Stimulated activated memory B cell treated with anti-CD40 and anti-IgM and Interleukin-4, amounts not matched to agents 10 μg/mL and 1 μg/mL and 100 μg/mL, for 72 hours (primary cell): ENCODE measurements at regions not wholly inside any gene's neighbourhood (a gene's known extent, or its start where the extent isn't known, plus 50 kb on each side); places are given as distances from the start of the nearest gene placed in this dataset.
"Not testable (repeated sequence)": the region's sequence is repeated elsewhere in the genome, so short reads cannot be mapped to it uniquely, and the experiment has no call there.

Source experiments
- ATAC-seq: fragments of 150-1000 bp; cut with Tn5 transposase; 2 replicates; pipeline ENCODE4 v1.10.0; 2021
- H3K27ac Mint-ChIP-seq: one replicate; pipeline ENCODE4 v1.8.0; 2022; ENCODE audit warnings: mild to moderate bottlenecking, mixed read lengths
- H3K27me3 Mint-ChIP-seq: one replicate; pipeline ENCODE4 v1.8.0; 2022; ENCODE audit warnings: mixed read lengths
- H3K36me3 Mint-ChIP-seq: one replicate; pipeline ENCODE4 v1.8.0; 2022; ENCODE audit warnings: mixed read lengths
- H3K4me1 Mint-ChIP-seq: one replicate; pipeline ENCODE4 v1.8.0; 2022; ENCODE audit warnings: mixed read lengths
- H3K4me3 Mint-ChIP-seq: one replicate; pipeline ENCODE4 v1.8.0; 2022; ENCODE audit warnings: mild to moderate bottlenecking, moderate library complexity, mixed read lengths
- H3K9me3 Mint-ChIP-seq: one replicate; pipeline ENCODE4 v1.8.0; 2022; ENCODE audit warnings: mixed read lengths

- no peak overlapping the region for H3K27ac Mint-ChIP-seq
- H3K9me3 Mint-ChIP-seq: peaks cover 9% of the 10 kb centered on the region
- no peak overlapping the region for H3K4me3 Mint-ChIP-seq
- H3K4me1 Mint-ChIP-seq: no peaks in the 10 kb centered on the region
- no peaks in the 10 kb centered on the region for H3K27me3 Mint-ChIP-seq
- no peak for ATAC-seq
- H3K36me3 Mint-ChIP-seq: peaks cover 5% of the 10 kb centered on the region
These were observed 271.6 kb downstream of the SPRY2 start for GRCh38 chr13:80069374-80069773.

DNA sequence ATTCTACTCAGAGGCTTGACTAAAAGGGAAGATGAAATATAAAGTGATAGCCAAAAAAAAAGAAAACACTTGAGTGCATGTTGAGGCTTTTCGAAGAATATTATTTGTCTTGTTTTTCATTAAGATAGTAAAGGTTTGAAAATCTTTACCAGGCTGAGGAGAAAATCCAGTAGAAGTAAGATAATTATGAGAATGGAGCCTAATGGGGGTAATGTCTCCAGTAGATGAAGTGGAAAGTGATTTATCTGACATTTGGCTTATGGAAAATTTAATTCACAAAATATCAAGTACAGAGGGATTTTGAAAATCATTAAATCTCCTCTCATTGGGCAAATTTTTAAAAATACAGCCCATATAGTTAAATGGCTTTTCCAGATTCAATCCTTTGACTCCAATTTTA lies 274.9 kb downstream of the SPRY2 start:
- Mint-ChIP-seq H3K4me1 (no peaks in the 10 kb centered on the region), H3K9me3 (peaks cover 8% of the 10 kb centered on the region), H3K36me3 (peaks cover 5% of the 10 kb centered on the region), H3K27ac (no peak overlapping the region), H3K27me3 (no peaks in the 10 kb centered on the region), H3K4me3 (no peak overlapping the region)
- ATAC-seq: no peak

DNA sequence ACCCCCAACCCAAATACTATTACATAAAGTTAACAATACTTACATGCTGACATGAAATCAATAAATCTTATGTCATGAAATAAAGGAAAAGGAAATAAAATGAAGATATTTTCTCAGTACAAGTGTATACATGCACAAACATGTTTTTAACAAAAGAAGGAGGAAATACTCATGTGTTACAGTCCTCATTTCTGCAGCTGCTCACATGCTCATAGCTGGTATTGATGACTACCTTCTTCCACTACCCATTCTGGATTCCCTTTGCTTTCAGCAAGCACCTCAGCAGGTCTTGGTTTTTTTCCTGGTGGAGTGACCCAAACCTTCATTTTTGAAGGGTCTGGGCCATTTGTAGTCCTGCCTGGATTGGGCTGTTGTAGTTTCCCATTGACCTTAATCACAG lies 278.5 kb downstream of the SPRY2 start:
- ATAC-seq, H3K9me3 Mint-ChIP-seq, H3K4me3 Mint-ChIP-seq, H3K27me3 Mint-ChIP-seq, H3K27ac Mint-ChIP-seq, H3K4me1 Mint-ChIP-seq, H3K36me3 Mint-ChIP-seq: not testable (repeated sequence)

- Mint-ChIP-seq H3K9me3 (peaks cover 3% of the 10 kb centered on the region), H3K4me3 (no peak overlapping the region), H3K27ac (no peak overlapping the region), H3K27me3 (no peaks in the 10 kb centered on the region), H3K36me3 (no peaks in the 10 kb centered on the region), H3K4me1 (no peaks in the 10 kb centered on the region)
- ATAC-seq: no peak
These were observed 281.1 kb downstream of the SPRY2 start for GRCh38 chr13:80059789-80060188.

DNA sequence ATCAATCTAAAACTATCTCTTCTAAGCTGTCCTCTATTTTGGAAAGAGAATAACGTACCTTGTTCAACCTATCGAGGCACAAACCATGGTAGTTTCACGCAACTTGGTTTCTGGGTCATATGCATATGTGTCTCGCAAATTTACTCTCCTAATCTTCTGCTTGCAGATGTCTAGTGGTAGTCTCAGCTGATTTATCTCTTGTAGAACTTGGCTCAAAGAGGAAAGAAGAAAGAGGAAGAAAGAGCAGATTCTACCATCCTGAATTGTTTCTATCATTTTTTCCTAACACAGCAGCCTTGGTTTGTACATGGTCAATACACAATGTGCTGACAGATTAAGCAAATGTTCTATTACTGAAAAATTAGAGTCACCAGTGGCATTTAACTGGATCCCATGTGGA lies 282.3 kb downstream of the SPRY2 start:
- H3K4me1 Mint-ChIP-seq: no peaks in the 10 kb centered on the region
- H3K36me3 Mint-ChIP-seq: no peaks in the 10 kb centered on the region
- no peak overlapping the region for H3K27ac Mint-ChIP-seq
- H3K27me3 Mint-ChIP-seq: no peaks in the 10 kb centered on the region
- H3K4me3 Mint-ChIP-seq: no peak overlapping the region
- no peaks in the 10 kb centered on the region for H3K9me3 Mint-ChIP-seq
- ATAC-seq: no peak

DNA sequence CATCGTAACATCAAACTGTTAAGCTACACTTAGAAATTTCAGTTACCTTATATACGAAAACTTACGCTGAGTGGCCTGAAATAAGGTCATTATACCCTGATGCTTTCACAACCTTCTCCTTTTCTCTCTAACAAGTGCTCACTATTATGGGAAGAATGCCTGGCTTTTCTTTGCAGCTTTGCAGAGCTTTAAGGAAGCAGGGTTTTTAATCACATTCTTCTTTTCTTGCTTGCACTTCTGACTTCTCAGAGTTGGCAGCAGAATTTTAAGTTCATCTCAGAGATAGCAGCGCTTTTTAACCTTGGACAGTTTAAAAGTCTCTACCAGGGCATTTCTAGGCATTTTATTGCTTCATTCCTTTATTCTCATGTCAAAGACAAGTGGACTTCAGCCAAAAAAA lies 285.1 kb downstream of the SPRY2 start:
- H3K36me3 Mint-ChIP-seq: no peaks in the 10 kb centered on the region
- H3K4me3 Mint-ChIP-seq: no peak overlapping the region
- no peak for ATAC-seq

GRCh38 chr13:80054806-80055205 lies 286.1 kb downstream of the SPRY2 start:
- H3K27ac Mint-ChIP-seq: no peak overlapping the region
- peaks cover 6% of the 10 kb centered on the region for H3K4me1 Mint-ChIP-seq
- no peaks in the 10 kb centered on the region for H3K36me3 Mint-ChIP-seq
- ATAC-seq: peak; percentile 45
- no peak overlapping the region for H3K4me3 Mint-ChIP-seq
- H3K27me3 Mint-ChIP-seq: no peaks in the 10 kb centered on the region
- H3K9me3 Mint-ChIP-seq: no peaks in the 10 kb centered on the region

More for the DNA sequence above, 285.1 kb downstream of the SPRY2 start:
- no peaks in the 10 kb centered on the region for H3K4me1 Mint-ChIP-seq
- H3K27ac Mint-ChIP-seq: no peak overlapping the region
- no peaks in the 10 kb centered on the region for H3K27me3 Mint-ChIP-seq
- no peaks in the 10 kb centered on the region for H3K9me3 Mint-ChIP-seq

DNA sequence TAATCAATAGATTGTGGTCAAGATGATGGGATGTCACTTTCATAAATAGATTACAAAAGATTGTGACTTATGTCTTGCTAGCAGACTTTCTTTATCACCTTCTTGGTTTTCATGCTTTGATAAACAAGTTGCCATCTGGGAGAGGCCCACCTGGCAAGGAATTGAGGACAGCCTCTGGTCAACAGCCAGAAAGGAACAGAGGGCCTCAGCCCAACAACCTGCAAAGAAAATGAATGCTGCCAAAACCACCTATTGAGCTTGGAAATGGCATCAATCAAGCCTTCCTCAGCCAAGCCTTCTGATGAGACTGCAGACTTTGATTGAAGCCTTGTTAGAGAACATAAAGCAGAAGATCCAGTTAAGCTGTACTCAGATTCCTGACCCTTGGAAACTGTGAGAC lies 288.6 kb downstream of the SPRY2 start:
- Mint-ChIP-seq H3K27ac (no peak overlapping the region), H3K9me3 (no peaks in the 10 kb centered on the region), H3K27me3 (no peaks in the 10 kb centered on the region), H3K36me3 (no peaks in the 10 kb centered on the region), H3K4me1 (peaks cover 16% of the 10 kb centered on the region), H3K4me3 (no peak overlapping the region)
- ATAC-seq: no peak

- Mint-ChIP-seq H3K4me1 (peaks cover 16% of the 10 kb centered on the region), H3K27ac (no peak overlapping the region), H3K27me3 (no peaks in the 10 kb centered on the region), H3K9me3 (no peaks in the 10 kb centered on the region), H3K36me3 (no peaks in the 10 kb centered on the region), H3K4me3 (no peak overlapping the region)
- ATAC-seq: no peak
These were observed 290.7 kb downstream of the SPRY2 start for GRCh38 chr13:80050252-80050651.

DNA sequence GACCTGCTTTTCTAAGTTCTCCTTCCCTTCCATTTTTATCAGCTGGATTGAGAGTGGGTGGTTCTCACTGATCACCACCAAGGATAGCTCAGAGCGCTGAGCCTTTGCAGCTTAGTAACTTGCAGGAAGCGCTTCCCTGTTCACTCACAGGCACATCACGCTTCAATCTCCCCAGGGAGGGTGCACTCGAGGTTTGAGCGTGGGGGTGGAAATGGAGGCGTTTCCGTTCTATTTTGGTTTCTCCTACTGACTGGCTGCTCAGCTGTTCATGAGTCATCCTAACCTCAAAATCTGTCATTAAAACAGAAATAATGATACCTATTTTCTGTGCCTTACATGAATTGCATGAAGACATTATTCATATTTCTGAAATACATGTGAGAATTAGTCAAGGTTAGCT lies 292.1 kb downstream of the SPRY2 start:
- Mint-ChIP-seq H3K36me3 (no peaks in the 10 kb centered on the region), H3K27ac (peak overlapping the region; percentile 48), H3K4me1 (peaks cover 17% of the 10 kb centered on the region), H3K4me3 (peak overlapping the region; percentile 39), H3K9me3 (peaks cover 2% of the 10 kb centered on the region), H3K27me3 (no peaks in the 10 kb centered on the region)
- ATAC-seq: peak; percentile 96

GRCh38 chr13:80048030-80048429 lies 292.9 kb downstream of the SPRY2 start:
- H3K36me3 Mint-ChIP-seq: no peaks in the 10 kb centered on the region
- peaks cover 23% of the 10 kb centered on the region for H3K4me1 Mint-ChIP-seq
- H3K27ac Mint-ChIP-seq: peak overlapping the region; percentile 9

GRCh38 chr13:80047406-80047805 lies 293.5 kb downstream of the SPRY2 start:
- H3K27ac Mint-ChIP-seq: peak overlapping the region; percentile 9
- no peak overlapping the region for H3K4me3 Mint-ChIP-seq
- no peaks in the 10 kb centered on the region for H3K27me3 Mint-ChIP-seq
- H3K4me1 Mint-ChIP-seq: peaks cover 23% of the 10 kb centered on the region
- ATAC-seq: no peak
- H3K9me3 Mint-ChIP-seq: peaks cover 6% of the 10 kb centered on the region
- no peaks in the 10 kb centered on the region for H3K36me3 Mint-ChIP-seq

More at GRCh38 chr13:80048030-80048429, 292.9 kb downstream of the SPRY2 start:
- peaks cover 6% of the 10 kb centered on the region for H3K9me3 Mint-ChIP-seq
- no peak for ATAC-seq
- no peaks in the 10 kb centered on the region for H3K27me3 Mint-ChIP-seq
- H3K4me3 Mint-ChIP-seq: no peak overlapping the region

DNA sequence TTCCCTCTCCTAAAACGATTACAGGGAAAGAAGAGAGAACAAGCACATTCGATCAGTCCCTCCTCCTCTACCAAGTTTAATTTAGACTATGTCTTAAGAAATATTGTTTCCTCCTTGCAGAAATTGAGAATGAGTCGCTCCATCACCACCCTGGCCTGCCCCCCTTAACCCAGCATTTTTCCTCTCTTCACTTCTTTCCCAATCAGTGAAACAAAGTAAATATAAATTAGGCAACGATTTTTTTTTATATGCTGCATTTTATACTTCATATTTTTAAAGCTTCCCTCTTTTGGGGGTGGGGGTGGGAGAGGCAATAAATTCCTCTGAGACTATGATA lies 300.0 kb downstream of the SPRY2 start:
- no peak for ATAC-seq
- Mint-ChIP-seq H3K9me3 (peaks cover 6% of the 10 kb centered on the region), H3K27ac (no peak overlapping the region), H3K27me3 (no peaks in the 10 kb centered on the region), H3K4me1 (peaks cover 36% of the 10 kb centered on the region), H3K36me3 (no peaks in the 10 kb centered on the region), H3K4me3 (no peak overlapping the region)

DNA sequence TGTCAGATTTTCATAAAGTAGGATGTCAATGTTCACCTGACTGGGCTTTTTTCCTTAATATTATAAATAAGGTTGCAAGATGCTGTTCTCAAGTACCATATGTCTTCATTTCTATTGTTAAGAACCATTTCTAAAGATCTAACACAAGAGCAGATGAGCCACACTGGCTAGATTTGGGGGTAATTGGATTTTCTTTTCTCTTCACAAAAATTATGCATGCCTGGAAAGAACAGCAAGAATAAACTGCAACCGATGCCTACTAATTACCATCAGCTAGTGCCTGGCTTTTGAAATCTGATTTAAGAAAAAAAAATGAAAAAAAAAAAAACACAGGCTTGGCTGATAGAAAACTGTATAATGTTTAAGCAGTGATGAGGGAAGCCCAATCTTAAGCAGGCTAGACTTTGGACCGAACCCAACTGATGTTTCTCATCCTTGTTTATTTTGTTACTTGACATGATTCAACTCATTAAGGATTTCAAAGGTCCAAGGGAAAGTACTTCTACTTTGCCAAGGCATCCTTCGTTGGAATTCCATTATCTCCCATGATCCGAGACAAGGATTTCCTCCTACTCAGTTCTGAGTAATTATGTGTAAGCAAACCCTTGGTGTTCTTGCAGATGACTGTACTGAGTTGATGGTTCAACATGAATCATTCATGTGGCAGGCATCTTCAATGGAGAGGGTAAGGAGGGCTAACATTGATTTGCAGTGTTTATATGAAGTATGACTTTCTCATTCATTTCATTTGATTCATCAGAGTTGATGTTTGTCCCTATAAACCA lies 300.5 kb downstream of the SPRY2 start:
- no peak for ATAC-seq

GRCh38 chr13:80039000-80039399 lies 301.9 kb downstream of the SPRY2 start:
- Mint-ChIP-seq H3K4me3 (no peak overlapping the region), H3K27me3 (no peaks in the 10 kb centered on the region), H3K4me1 (peaks cover 36% of the 10 kb centered on the region), H3K27ac (peak overlapping the region; percentile 66), H3K36me3 (no peaks in the 10 kb centered on the region), H3K9me3 (peaks cover 3% of the 10 kb centered on the region)
- ATAC-seq: peak; percentile 57

More for the DNA sequence above, 300.5 kb downstream of the SPRY2 start:
- Mint-ChIP-seq H3K27ac (no peak overlapping the region), H3K4me3 (no peak overlapping the region), H3K4me1 (peaks cover 36% of the 10 kb centered on the region), H3K27me3 (no peaks in the 10 kb centered on the region), H3K36me3 (no peaks in the 10 kb centered on the region), H3K9me3 (peaks cover 6% of the 10 kb centered on the region)

DNA sequence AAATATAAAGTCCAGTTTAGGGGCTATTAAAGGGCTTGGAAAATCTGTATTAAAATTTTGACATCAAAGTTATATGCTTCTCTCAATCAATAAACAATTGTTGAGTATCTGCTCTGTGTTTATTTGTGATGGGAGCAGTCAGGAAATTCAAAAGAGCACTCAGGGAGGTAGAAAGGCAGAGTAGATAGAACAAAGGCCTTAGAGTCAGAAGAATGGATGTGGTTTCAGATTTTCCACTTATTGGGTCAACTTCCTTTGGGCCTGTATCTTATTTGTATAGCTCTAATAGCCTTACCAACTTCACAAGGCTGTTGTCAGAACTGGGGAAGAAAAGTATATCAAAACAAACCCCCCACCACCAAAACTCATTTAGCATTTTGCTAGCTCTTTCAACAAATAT lies 302.6 kb downstream of the SPRY2 start:
- Mint-ChIP-seq H3K9me3 (peaks cover under 1% of the 10 kb centered on the region), H3K4me1 (peaks cover 32% of the 10 kb centered on the region), H3K4me3 (no peak overlapping the region), H3K27ac (peak overlapping the region; percentile 66), H3K27me3 (no peaks in the 10 kb centered on the region), H3K36me3 (no peaks in the 10 kb centered on the region)
- ATAC-seq: no peak
